ENCODE measurements at regions not wholly inside any gene's neighbourhood (a gene's known extent, or its start where the extent isn't known, plus 50 kb on each side); places are given as distances from the start of the nearest gene placed in this dataset.

- H3K9me3 Mint-ChIP-seq: peaks cover 6% of the 10 kb centered on the region
- H3K4me3 Mint-ChIP-seq: no peak overlapping the region
- no peaks in the 10 kb centered on the region for H3K36me3 Mint-ChIP-seq
- no peaks in the 10 kb centered on the region for H3K4me1 Mint-ChIP-seq
- DNase-seq: no peak
- no peaks in the 10 kb centered on the region for H3K27me3 Mint-ChIP-seq
- no peak overlapping the region for H3K27ac Mint-ChIP-seq
These were observed 741.5 kb downstream of the STIM2 start for GRCh38 chr4:27602172-27602571.

DNA sequence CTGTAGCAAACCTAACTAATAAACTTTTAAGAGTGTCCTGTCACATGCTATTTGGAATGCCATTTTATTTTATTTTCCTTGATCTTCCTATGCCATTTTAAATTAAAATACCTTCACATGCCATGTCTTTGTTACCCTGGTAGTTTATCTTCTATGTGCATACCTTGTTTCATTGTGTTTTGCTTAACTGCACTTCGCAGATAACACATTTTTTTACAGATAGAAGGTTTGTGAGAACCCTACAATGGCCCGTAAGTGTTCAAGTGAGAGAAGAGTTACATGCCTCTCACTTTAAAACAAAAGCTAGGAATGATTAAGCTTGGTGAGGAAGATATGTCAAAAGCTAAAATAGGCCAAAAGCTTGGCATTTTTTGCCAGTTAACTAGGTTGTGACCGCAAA, 744.1 kb downstream of the STIM2 start:
- Mint-ChIP-seq H3K4me1 (no peaks in the 10 kb centered on the region), H3K27ac (no peak overlapping the region), H3K9me3 (peaks cover 6% of the 10 kb centered on the region), H3K27me3 (no peaks in the 10 kb centered on the region), H3K36me3 (no peaks in the 10 kb centered on the region), H3K4me3 (no peak overlapping the region)
- DNase-seq: no peak

- H3K9me3 Mint-ChIP-seq: no peaks in the 10 kb centered on the region
- no peaks in the 10 kb centered on the region for H3K36me3 Mint-ChIP-seq
- no peaks in the 10 kb centered on the region for H3K4me1 Mint-ChIP-seq
- no peak overlapping the region for H3K4me3 Mint-ChIP-seq
- DNase-seq: no peak
- no peak overlapping the region for H3K27ac Mint-ChIP-seq
- no peaks in the 10 kb centered on the region for H3K27me3 Mint-ChIP-seq
These were observed 755.5 kb downstream of the STIM2 start for GRCh38 chr4:27616166-27616565.

DNA sequence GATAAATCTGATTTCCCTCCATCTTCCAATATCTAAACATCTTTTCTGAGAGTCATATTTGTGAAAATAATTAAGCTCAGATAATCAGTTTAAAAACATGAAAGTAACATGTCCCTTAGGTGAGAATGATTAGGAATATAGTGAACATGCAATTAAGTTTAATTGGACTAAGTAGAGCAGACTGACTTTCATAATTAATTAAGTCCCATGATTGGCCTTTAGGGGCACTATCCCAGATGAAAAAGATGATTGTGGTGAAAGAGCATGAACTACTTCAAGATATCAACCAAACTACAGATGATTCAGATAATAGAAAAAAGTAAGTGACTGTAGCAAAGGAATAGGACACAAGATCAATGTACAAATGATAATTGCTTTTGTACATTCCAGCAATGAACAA, 758.8 kb downstream of the STIM2 start:
- H3K9me3 Mint-ChIP-seq: peaks cover 1% of the 10 kb centered on the region
- H3K4me1 Mint-ChIP-seq: no peaks in the 10 kb centered on the region
- H3K4me3 Mint-ChIP-seq: no peak overlapping the region
- H3K27ac Mint-ChIP-seq: no peak overlapping the region
- no peaks in the 10 kb centered on the region for H3K27me3 Mint-ChIP-seq
- DNase-seq: no peak
- no peaks in the 10 kb centered on the region for H3K36me3 Mint-ChIP-seq

GRCh38 chr4:27620886-27621285, 760.2 kb downstream of the STIM2 start:
- no peak overlapping the region for H3K27ac Mint-ChIP-seq
- H3K36me3 Mint-ChIP-seq: no peaks in the 10 kb centered on the region
- no peaks in the 10 kb centered on the region for H3K4me1 Mint-ChIP-seq
- DNase-seq: no peak
- no peaks in the 10 kb centered on the region for H3K27me3 Mint-ChIP-seq
- no peak overlapping the region for H3K4me3 Mint-ChIP-seq
- H3K9me3 Mint-ChIP-seq: peaks cover 1% of the 10 kb centered on the region

DNA sequence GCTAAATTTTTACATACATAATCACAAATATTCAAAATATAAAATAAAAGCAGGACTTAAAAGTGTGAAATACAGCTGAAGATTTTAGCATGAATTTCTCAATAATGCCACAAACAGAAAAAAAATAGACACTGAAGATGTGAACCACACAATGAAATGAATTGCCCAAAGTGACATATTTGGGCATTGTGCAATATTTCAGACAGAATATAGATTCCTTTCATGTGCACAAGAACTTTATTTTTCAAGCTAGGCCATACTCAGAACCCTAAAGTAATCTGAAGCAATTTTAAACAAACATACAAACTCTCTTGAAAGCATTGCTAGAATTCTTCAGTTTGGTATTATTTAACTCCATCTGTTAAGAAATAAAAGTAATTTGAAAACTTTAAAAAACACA, 764.1 kb downstream of the STIM2 start:
- no peak overlapping the region for H3K4me3 Mint-ChIP-seq
- no peaks in the 10 kb centered on the region for H3K36me3 Mint-ChIP-seq
- H3K9me3 Mint-ChIP-seq: peaks cover 1% of the 10 kb centered on the region
- H3K4me1 Mint-ChIP-seq: no peaks in the 10 kb centered on the region
- H3K27ac Mint-ChIP-seq: no peak overlapping the region
- DNase-seq: no peak
- no peaks in the 10 kb centered on the region for H3K27me3 Mint-ChIP-seq

DNA sequence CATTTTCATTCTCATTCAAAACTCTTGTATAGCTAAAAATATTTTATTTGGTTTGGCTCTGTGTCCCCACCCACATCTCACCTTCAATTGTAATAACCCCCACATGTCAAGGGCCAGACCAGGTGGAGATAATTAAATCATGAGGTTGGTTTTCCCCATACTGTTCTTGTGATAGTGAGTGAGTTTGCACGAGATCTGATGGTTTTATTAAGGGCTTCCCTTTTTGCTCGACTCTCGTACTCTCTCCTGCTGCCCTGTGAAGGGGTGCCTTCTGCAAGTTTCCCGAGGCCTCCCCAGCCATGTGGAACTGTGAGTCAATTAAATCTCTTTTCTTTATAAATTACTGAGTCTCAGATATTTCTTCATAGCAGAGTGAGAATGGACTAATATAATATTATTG, 768.0 kb downstream of the STIM2 start:
- H3K27me3 Mint-ChIP-seq: no peaks in the 10 kb centered on the region
- DNase-seq: no peak

GRCh38 chr4:27629532-27630225, 769.0 kb downstream of the STIM2 start:
- Mint-ChIP-seq H3K27me3 (no peaks in the 10 kb centered on the region), H3K4me1 (no peaks in the 10 kb centered on the region), H3K4me3 (no peak overlapping the region), H3K9me3 (no peaks in the 10 kb centered on the region), H3K27ac (no peak overlapping the region), H3K36me3 (no peaks in the 10 kb centered on the region)
- DNase-seq: no peak

More for the DNA sequence above, 768.0 kb downstream of the STIM2 start:
- no peaks in the 10 kb centered on the region for H3K36me3 Mint-ChIP-seq
- no peaks in the 10 kb centered on the region for H3K4me1 Mint-ChIP-seq
- H3K4me3 Mint-ChIP-seq: no peak overlapping the region
- H3K9me3 Mint-ChIP-seq: no peaks in the 10 kb centered on the region
- H3K27ac Mint-ChIP-seq: no peak overlapping the region

GRCh38 chr4:27635936-27636913, 775.6 kb downstream of the STIM2 start:
- Mint-ChIP-seq H3K27ac (no peak overlapping the region), H3K9me3 (no peaks in the 10 kb centered on the region), H3K36me3 (no peaks in the 10 kb centered on the region), H3K4me3 (no peak overlapping the region), H3K27me3 (no peaks in the 10 kb centered on the region), H3K4me1 (no peaks in the 10 kb centered on the region)
- no peak for DNase-seq

DNA sequence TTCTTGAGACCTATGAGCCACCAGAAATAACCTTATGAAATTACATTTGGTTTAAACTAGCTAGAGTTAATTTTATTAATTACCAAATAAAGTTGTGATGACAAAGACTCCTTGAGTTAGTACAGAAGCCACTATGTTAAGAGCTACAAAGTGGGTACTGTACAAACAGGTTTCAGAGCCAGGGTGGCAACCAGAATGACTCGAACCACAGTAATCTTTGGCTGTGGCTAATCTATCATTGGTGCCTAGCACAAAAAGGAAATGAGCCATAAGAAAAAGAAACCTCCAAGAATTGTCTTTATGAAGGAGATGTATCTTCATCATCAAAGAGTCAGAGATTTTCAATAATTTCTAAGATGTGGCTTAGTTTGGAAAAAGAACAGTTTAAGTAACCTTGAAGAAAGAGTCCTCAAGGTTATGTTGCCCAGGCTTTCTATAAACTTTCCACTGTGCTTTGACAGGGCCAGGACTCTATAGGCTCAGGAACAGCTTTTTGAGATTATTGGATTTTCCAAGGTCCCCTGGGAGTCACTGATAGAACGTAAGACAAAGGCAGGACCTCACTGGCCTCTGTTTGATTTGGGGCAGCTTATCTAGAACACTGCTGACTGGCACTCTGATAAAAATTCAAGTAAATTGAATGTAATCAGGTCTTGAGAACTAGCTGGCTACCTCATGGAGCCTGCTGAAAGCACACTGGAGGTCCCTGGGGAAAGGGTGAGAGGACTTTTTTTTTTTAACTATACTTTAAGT, 777.7 kb downstream of the STIM2 start:
- Mint-ChIP-seq H3K4me3 (no peak overlapping the region), H3K36me3 (no peaks in the 10 kb centered on the region), H3K4me1 (no peaks in the 10 kb centered on the region), H3K27ac (no peak overlapping the region), H3K9me3 (no peaks in the 10 kb centered on the region), H3K27me3 (no peaks in the 10 kb centered on the region)
- no peak for DNase-seq

- H3K36me3 Mint-ChIP-seq: no peaks in the 10 kb centered on the region
- no peaks in the 10 kb centered on the region for H3K9me3 Mint-ChIP-seq
- no peak for DNase-seq
- H3K27me3 Mint-ChIP-seq: peaks cover 3% of the 10 kb centered on the region
- no peaks in the 10 kb centered on the region for H3K4me1 Mint-ChIP-seq
- no peak overlapping the region for H3K4me3 Mint-ChIP-seq
- no peak overlapping the region for H3K27ac Mint-ChIP-seq
These were observed 782.5 kb downstream of the STIM2 start for GRCh38 chr4:27643101-27643500.

DNA sequence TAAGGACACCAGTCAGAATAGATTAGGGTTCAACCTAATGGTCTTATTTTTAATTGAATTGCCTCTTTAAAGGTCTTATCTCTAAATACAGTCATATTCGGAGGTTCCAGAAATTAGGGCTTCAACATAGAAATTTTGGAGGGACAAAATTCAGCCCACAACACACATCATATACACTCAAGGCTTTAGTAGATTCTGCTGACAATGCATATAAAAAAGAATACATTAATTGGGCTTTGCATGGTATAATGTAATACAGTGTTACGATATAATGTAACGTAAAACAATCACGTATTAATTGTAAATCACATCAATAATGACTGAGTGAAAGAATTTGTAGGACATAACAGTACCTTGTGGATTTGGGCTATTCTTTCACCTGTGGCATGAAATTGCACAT, 787.8 kb downstream of the STIM2 start:
- H3K27me3 Mint-ChIP-seq: peaks cover 3% of the 10 kb centered on the region
- no peak overlapping the region for H3K27ac Mint-ChIP-seq
- no peak overlapping the region for H3K4me3 Mint-ChIP-seq
- no peak for DNase-seq
- no peaks in the 10 kb centered on the region for H3K36me3 Mint-ChIP-seq
- H3K9me3 Mint-ChIP-seq: no peaks in the 10 kb centered on the region
- no peaks in the 10 kb centered on the region for H3K4me1 Mint-ChIP-seq

GRCh38 chr4:27662426-27662825, 801.8 kb downstream of the STIM2 start:
- Mint-ChIP-seq H3K27me3 (no peaks in the 10 kb centered on the region), H3K9me3 (no peaks in the 10 kb centered on the region), H3K27ac (no peak overlapping the region), H3K4me3 (no peak overlapping the region), H3K4me1 (no peaks in the 10 kb centered on the region), H3K36me3 (no peaks in the 10 kb centered on the region)
- no peak for DNase-seq

DNA sequence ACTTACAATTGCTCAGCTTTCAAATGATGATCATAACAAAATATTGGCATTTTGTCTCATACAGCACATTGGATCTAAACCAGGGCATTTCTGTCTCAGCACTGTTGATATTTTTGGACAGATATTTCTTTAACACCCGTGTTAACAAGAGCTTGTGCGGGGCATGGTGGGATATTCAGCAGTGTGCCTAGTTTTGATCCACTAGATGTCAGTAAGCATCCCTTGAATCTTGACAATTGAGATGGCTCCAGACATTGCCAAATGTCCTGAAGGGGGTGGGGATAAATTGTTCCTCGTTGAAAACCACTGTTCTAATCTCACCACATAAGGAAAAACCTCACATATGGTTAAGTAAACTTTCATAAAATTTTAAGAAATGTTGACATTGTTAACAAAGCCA, 806.3 kb downstream of the STIM2 start:
- no peak for DNase-seq
- H3K36me3 Mint-ChIP-seq: no peaks in the 10 kb centered on the region
- H3K4me1 Mint-ChIP-seq: no peaks in the 10 kb centered on the region
- H3K9me3 Mint-ChIP-seq: no peaks in the 10 kb centered on the region
- no peak overlapping the region for H3K27ac Mint-ChIP-seq
- no peak overlapping the region for H3K4me3 Mint-ChIP-seq
- H3K27me3 Mint-ChIP-seq: no peaks in the 10 kb centered on the region

GRCh38 chr4:27668001-27668400, 807.4 kb downstream of the STIM2 start:
- DNase-seq: no peak
- Mint-ChIP-seq H3K27ac (no peak overlapping the region), H3K4me1 (no peaks in the 10 kb centered on the region), H3K4me3 (no peak overlapping the region), H3K9me3 (no peaks in the 10 kb centered on the region), H3K27me3 (no peaks in the 10 kb centered on the region), H3K36me3 (no peaks in the 10 kb centered on the region)
